DND-41 (cell line): ENCODE measurements at regions not wholly inside any gene's neighbourhood (a gene's known extent, or its start where the extent isn't known, plus 50 kb on each side); places are given as distances from the start of the nearest gene placed in this dataset.

Source experiments
- ATAC-seq: fragments of 200-7000 bp; cut with Tn5 transposase; 3 replicates; pipeline ENCODE4 v1.9.1; 2021; ENCODE audit warnings: low read depth; ENCODE audit not compliant: insufficient read depth
- DNase-seq: peaks from one replicate; pipeline ENCODE4 v3.0.0-alpha.2; 2020
- H2AFZ ChIP-seq: 2 replicates; pipeline ENCODE4 v1.6.0; 2012; ENCODE audit warnings: low read depth, low read length
- H3K27ac ChIP-seq: 2 replicates; pipeline ENCODE4 v1.5.1; 2012; ENCODE audit warnings: low read length, inconsistent platforms
- H3K27me3 ChIP-seq: fragments of 200-600 bp; sonication (generic); 2 replicates; pipeline ENCODE4 v1.6.0; 2012; ENCODE audit warnings: low read length, mild to moderate bottlenecking, inconsistent platforms; ENCODE audit not compliant: insufficient read depth, poor library complexity
- H3K36me3 ChIP-seq: 2 replicates; pipeline ENCODE4 v1.5.1; 2012; ENCODE audit warnings: low read length, inconsistent platforms; ENCODE audit not compliant: insufficient read depth
- H3K4me1 ChIP-seq: 2 replicates; pipeline ENCODE4 v1.5.1; 2012; ENCODE audit warnings: mild to moderate bottlenecking, low read length; ENCODE audit not compliant: insufficient read depth
- H3K4me2 ChIP-seq: 2 replicates; pipeline ENCODE4 v1.6.0; 2012; ENCODE audit warnings: mild to moderate bottlenecking, moderate library complexity, low read length, inconsistent platforms; ENCODE audit not compliant: insufficient read depth
- H3K4me3 ChIP-seq, 2 experiments: fragments of 200-600 bp in 1 of 2; shearing (Covaris generic) in 1 of 2; 2 replicates each; pipeline ENCODE4 v1.5.1; 2012 to 2016; ENCODE audit warnings: inconsistent platforms in 2 of 2, low read length in 2 of 2, mild to moderate bottlenecking in 2 of 2, low read depth in 1 of 2, moderate library complexity in 1 of 2
- H3K79me2 ChIP-seq: 2 replicates; pipeline ENCODE4 v1.6.0; 2012; ENCODE audit warnings: low read length, inconsistent platforms; ENCODE audit not compliant: insufficient read depth
- H3K9ac ChIP-seq: 2 replicates; pipeline ENCODE4 v1.6.0; 2012; ENCODE audit warnings: low read depth, mild to moderate bottlenecking, inconsistent platforms, low read length, moderate library complexity
- H3K9me3 ChIP-seq: 2 replicates; pipeline ENCODE4 v1.5.1; 2012; ENCODE audit warnings: low read length, moderate library complexity, mild to moderate bottlenecking, inconsistent platforms; ENCODE audit not compliant: insufficient read depth, severe bottlenecking
- H4K20me1 ChIP-seq: 2 replicates; pipeline ENCODE4 v1.6.0; 2012; ENCODE audit warnings: low read length; ENCODE audit not compliant: insufficient read depth
- EZH2 ChIP-seq: IDR thresholded peaks from 3 replicates; pipeline ENCODE4 v1.6.1; 2012; ENCODE audit warnings: borderline replicate concordance, low read depth, mild to moderate bottlenecking, moderate library complexity, low read length, inconsistent platforms; ENCODE audit not compliant: severe bottlenecking
- TF ChIP-seq, protein P1 (sequence below): IDR thresholded peaks from 2 replicates; pipeline ENCODE4 v1.5.1; 2012; ENCODE audit warnings: borderline replicate concordance, low read length, moderate library complexity, mild to moderate bottlenecking; ENCODE audit not compliant: poor library complexity, severe bottlenecking; ENCODE audit errors: extremely low read depth

- no peak overlapping the region for H2AFZ ChIP-seq
- H3K4me3 ChIP-seq: no peak overlapping the region
- H3K9ac ChIP-seq: no peak overlapping the region
- H3K27ac ChIP-seq: no peak overlapping the region
- no peaks in the 10 kb centered on the region for H3K4me1 ChIP-seq
- no peaks in the 10 kb centered on the region for H3K9me3 ChIP-seq
- no peaks in the 10 kb centered on the region for H3K36me3 ChIP-seq
- DNase-seq (no peak), ATAC-seq (no peak)
- no peaks in the 10 kb centered on the region for H3K27me3 ChIP-seq
- no peak overlapping the region for H3K4me2 ChIP-seq
- H3K79me2 ChIP-seq: no peaks in the 10 kb centered on the region
- H4K20me1 ChIP-seq: no peaks in the 10 kb centered on the region
- no peak for TF ChIP-seq EZH2
- TF ChIP-seq, protein P1, sequence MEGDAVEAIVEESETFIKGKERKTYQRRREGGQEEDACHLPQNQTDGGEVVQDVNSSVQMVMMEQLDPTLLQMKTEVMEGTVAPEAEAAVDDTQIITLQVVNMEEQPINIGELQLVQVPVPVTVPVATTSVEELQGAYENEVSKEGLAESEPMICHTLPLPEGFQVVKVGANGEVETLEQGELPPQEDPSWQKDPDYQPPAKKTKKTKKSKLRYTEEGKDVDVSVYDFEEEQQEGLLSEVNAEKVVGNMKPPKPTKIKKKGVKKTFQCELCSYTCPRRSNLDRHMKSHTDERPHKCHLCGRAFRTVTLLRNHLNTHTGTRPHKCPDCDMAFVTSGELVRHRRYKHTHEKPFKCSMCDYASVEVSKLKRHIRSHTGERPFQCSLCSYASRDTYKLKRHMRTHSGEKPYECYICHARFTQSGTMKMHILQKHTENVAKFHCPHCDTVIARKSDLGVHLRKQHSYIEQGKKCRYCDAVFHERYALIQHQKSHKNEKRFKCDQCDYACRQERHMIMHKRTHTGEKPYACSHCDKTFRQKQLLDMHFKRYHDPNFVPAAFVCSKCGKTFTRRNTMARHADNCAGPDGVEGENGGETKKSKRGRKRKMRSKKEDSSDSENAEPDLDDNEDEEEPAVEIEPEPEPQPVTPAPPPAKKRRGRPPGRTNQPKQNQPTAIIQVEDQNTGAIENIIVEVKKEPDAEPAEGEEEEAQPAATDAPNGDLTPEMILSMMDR: no peak
Observed at GRCh38 chr4:72991873-72992272, 77.6 kb downstream of the COX18 start.

DNA sequence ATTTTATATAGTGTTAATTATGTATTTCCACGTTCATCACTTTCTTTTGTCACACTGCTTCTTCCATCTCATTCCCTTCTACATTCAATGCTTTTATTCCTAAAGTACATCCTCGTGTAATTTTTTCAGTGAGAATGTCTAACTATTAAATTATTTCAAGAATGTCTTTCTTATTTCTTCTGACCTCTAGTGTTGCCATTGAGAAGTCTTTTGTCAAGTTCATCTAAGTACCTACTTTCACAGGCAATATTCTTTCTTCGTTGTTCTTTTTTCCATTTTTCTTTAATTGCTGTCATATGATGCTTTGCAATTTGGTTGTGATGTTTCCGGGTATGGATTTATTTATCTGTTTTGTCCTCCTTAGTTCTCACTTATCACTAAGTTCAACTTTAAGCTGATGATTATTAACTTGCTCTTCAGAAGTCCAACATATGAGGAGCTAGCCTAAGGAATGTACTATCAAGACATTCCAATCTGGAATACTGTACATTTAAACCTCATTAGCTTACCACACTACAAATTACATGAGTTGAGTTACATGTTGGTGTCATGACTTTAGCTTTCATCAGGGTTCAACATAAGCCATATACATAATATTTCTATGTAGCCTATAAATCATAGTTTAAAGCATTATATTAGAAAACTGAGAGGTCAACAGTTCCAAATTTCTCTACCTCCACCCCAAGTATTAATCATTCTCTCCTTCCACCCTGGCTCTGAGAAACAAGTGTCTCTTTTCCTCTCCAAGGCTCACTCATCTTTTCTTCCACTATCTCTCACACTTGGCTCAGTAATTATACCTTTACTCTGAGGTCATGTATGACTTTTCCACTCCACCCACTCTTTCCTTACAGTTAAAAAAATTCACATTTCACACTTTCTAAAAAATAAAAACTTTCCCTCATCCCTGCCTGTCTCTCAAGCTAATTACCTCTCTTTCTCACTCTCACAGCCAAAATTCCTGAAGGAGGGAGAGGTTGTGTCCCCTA lies 81.5 kb downstream of the COX18 start:
- no peak for ATAC-seq
- TF ChIP-seq EZH2: no peak
- TF ChIP-seq, protein P1: no peak
- Histone ChIP-seq H3K4me2 (no peak overlapping the region), H3K9ac (no peak overlapping the region), H3K9me3 (no peaks in the 10 kb centered on the region), H3K36me3 (no peaks in the 10 kb centered on the region), H3K4me1 (no peaks in the 10 kb centered on the region), H3K4me3 (no peak overlapping the region), H3K79me2 (no peaks in the 10 kb centered on the region), H3K27ac (no peak overlapping the region), H4K20me1 (no peaks in the 10 kb centered on the region), H2AFZ (no peak overlapping the region), H3K27me3 (no peaks in the 10 kb centered on the region)
- no peak for DNase-seq

DNA sequence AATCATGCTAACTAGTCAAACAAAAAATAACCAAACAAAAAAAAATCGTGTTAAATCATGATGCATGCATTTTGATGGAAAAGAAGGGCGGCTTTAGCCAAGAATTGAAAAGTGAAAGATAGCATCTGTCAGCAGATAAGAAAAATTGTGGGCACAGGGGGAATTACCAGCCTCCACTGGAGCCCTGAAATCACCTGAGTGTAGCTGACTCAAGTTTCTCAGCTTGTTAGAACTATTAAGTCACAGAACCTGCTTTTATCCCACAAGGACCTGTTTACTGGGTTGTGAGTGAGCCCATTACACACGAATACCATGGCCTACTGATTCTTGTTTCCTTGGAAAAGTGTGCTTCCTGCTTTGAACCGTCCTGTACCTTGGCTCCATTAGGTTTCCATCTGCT lies 85.2 kb downstream of the COX18 start:
- DNase-seq: no peak
- no peak overlapping the region for H3K27ac ChIP-seq
- H4K20me1 ChIP-seq: no peaks in the 10 kb centered on the region
- H3K4me2 ChIP-seq: no peak overlapping the region
- H3K27me3 ChIP-seq: no peaks in the 10 kb centered on the region
- no peaks in the 10 kb centered on the region for H3K9me3 ChIP-seq
- TF ChIP-seq, protein P1: no peak
- TF ChIP-seq EZH2: no peak
- H3K79me2 ChIP-seq: no peaks in the 10 kb centered on the region
- no peak overlapping the region for H3K4me3 ChIP-seq
- H3K4me1 ChIP-seq: no peaks in the 10 kb centered on the region
- H3K9ac ChIP-seq: no peak overlapping the region
- no peak for ATAC-seq
- H3K36me3 ChIP-seq: no peaks in the 10 kb centered on the region
- H2AFZ ChIP-seq: no peak overlapping the region
